SJSA1 (cell line): ENCODE measurements at regions not wholly inside any gene's neighbourhood (a gene's known extent, or its start where the extent isn't known, plus 50 kb on each side); places are given as distances from the start of the nearest gene placed in this dataset.

ENCODE experiments used
- DNase-seq, 2 experiments: peaks; one replicate each; pipeline ENCODE4 v3.0.0-alpha.2; 2015 to 2020; ENCODE audit warnings: low spot score in 2 of 2, low read depth in 1 of 2
- H3K27ac ChIP-seq: fragments of 250-450 bp; sonication (Bioruptor Pico); 2 replicates; pipeline ENCODE4 v1.5.1; 2020; ENCODE audit warnings: mild to moderate bottlenecking, moderate library complexity
- H3K27me3 ChIP-seq: fragments of 250-450 bp; sonication (Bioruptor Pico); replicated peaks from 2 replicates; pipeline ENCODE4 v1.5.1; 2020; ENCODE audit warnings: mild to moderate bottlenecking, moderate library complexity
- H3K36me3 ChIP-seq: fragments of 250-450 bp; sonication (Bioruptor Pico); 2 replicates; pipeline ENCODE4 v1.5.1; 2020; ENCODE audit warnings: mild to moderate bottlenecking
- H3K4me1 ChIP-seq: fragments of 250-450 bp; sonication (Bioruptor Pico); replicated peaks from 2 replicates; pipeline ENCODE4 v1.6.1; 2021; ENCODE audit warnings: mild to moderate bottlenecking
- H3K4me3 ChIP-seq: fragments of 250-450 bp; sonication (Bioruptor Pico); 2 replicates; pipeline ENCODE4 v1.5.1; 2020; ENCODE audit warnings: mild to moderate bottlenecking
- H3K9me3 ChIP-seq: fragments of 250-450 bp; sonication (Bioruptor Pico); replicated peaks from 2 replicates; pipeline ENCODE4 v1.5.1; 2020; ENCODE audit warnings: mild to moderate bottlenecking

- H3K27ac ChIP-seq: no peak overlapping the region
- H3K36me3 ChIP-seq: no peaks in the 10 kb centered on the region
- no peaks in the 10 kb centered on the region for H3K27me3 ChIP-seq
- H3K4me1 ChIP-seq: no peaks in the 10 kb centered on the region
- no peak overlapping the region for H3K4me3 ChIP-seq
- H3K9me3 ChIP-seq: no peaks in the 10 kb centered on the region
- no peak for DNase-seq
These were observed 54.6 kb downstream of the ARL4A start for GRCh38 chr7:12741951-12742575.

GRCh38 chr7:12746211-12746610, 58.8 kb downstream of the ARL4A start:
- Histone ChIP-seq H3K4me3 (no peak overlapping the region), H3K36me3 (no peaks in the 10 kb centered on the region), H3K27me3 (no peaks in the 10 kb centered on the region), H3K9me3 (no peaks in the 10 kb centered on the region), H3K27ac (no peak overlapping the region), H3K4me1 (no peaks in the 10 kb centered on the region)
- no peak for DNase-seq

DNA sequence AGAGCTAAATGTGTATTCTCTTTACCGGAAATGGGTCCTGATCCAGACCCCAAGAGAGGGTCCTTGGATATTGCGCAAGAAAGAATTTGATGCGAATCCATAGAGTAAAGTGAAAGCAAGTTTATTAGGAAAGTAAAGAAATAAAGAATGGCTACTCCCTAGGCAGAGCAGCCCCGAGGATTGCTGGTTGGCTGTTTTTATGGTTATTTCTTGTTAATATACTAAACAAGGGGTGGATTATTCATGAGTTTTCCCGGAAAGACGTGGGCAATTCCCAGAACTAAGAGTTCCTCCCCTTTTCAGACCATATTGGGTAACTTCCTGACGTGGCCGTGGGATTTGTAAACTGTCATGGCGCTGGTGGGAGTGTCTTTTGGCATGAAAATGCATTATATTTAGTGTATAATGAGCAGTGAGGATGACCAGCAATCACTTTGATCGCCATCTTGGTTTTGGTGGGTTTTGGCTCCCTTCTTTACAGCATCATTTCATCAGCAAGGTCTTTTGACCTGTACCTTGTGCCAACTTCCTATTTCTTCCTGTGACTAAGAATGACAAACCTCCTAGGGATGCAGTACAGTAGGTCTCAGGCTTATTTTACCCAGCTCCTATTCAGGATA, 60.4 kb downstream of the ARL4A start:
- no peaks in the 10 kb centered on the region for H3K9me3 ChIP-seq
- no peak for DNase-seq
- no peaks in the 10 kb centered on the region for H3K27me3 ChIP-seq
- H3K27ac ChIP-seq: no peak overlapping the region
- no peaks in the 10 kb centered on the region for H3K36me3 ChIP-seq
- no peaks in the 10 kb centered on the region for H3K4me1 ChIP-seq
- H3K4me3 ChIP-seq: no peak overlapping the region

- no peak for DNase-seq
- Histone ChIP-seq H3K4me3 (no peak overlapping the region), H3K27ac (no peak overlapping the region), H3K36me3 (no peaks in the 10 kb centered on the region), H3K9me3 (no peaks in the 10 kb centered on the region), H3K27me3 (no peaks in the 10 kb centered on the region), H3K4me1 (no peaks in the 10 kb centered on the region)
These were observed 61.6 kb downstream of the ARL4A start for GRCh38 chr7:12749069-12749468.

GRCh38 chr7:12749746-12750145, 62.3 kb downstream of the ARL4A start:
- no peaks in the 10 kb centered on the region for H3K4me1 ChIP-seq
- no peak for DNase-seq
- no peak overlapping the region for H3K4me3 ChIP-seq
- H3K36me3 ChIP-seq: no peaks in the 10 kb centered on the region
- no peaks in the 10 kb centered on the region for H3K27me3 ChIP-seq
- no peak overlapping the region for H3K27ac ChIP-seq
- H3K9me3 ChIP-seq: no peaks in the 10 kb centered on the region

DNA sequence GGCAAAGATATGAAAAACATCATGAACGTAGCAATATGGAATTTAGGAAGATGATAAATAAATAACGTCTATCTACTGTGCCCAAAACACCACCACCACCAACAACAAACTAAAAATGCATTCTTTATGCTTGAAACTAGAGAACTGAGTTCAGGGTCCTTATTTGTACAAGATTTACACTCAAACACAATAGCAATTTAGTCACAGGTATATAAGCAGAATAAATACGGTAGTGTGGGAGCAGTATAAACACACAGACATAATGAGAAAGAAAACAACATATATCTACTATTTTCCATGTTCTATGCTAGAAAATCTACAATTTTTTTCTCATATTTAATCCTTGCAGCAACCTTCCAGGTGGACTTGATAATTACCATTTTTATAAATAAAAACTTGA, 64.3 kb downstream of the ARL4A start:
- Histone ChIP-seq H3K36me3 (no peaks in the 10 kb centered on the region), H3K4me3 (no peak overlapping the region), H3K27ac (no peak overlapping the region), H3K27me3 (no peaks in the 10 kb centered on the region), H3K9me3 (no peaks in the 10 kb centered on the region), H3K4me1 (no peaks in the 10 kb centered on the region)
- no peak for DNase-seq

DNA sequence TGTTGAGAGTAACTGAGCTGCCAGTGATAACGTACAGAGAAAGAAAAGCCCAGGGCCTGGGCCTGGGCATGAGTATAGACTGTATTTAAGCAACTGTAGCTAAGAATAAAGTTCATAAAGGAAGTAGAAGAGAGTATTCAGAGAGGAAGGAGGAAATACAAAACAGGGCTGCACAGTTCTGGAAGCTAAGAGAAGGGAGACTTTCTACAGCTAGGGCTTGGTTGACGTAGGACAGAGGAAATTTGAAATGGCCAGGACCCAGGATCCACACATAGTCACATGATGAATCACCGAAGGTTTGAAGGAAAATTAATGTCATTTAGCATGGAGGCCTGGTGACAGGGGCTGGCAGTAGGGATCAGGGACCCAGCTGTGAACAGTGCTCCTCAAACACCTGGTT, 66.7 kb downstream of the ARL4A start:
- H3K4me3 ChIP-seq: no peak overlapping the region
- H3K4me1 ChIP-seq: no peaks in the 10 kb centered on the region
- H3K27me3 ChIP-seq: no peaks in the 10 kb centered on the region
- H3K9me3 ChIP-seq: no peaks in the 10 kb centered on the region
- no peaks in the 10 kb centered on the region for H3K36me3 ChIP-seq
- H3K27ac ChIP-seq: no peak overlapping the region
- DNase-seq: no peak

DNA sequence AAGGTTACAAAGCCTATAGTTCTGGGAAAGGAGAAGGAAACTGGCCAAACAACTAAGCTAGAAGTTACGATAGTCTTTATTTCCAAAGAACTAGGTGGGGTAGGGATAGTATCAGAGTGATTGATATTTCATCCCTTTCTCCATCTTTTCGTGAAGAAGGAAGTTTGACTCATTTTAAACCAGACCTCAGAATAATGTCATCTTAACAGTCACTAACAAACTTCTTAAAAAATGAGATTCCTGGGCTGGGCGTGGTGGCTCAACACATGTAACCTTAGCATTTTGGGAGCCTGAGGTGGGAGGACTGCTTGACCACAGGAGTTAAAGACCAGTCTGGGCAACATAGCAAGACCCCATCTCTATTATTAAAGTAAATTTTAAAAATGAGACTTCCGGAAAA, 69.4 kb downstream of the ARL4A start:
- Histone ChIP-seq H3K27me3 (no peaks in the 10 kb centered on the region), H3K4me3 (no peak overlapping the region), H3K9me3 (no peaks in the 10 kb centered on the region), H3K36me3 (no peaks in the 10 kb centered on the region), H3K27ac (no peak overlapping the region), H3K4me1 (no peaks in the 10 kb centered on the region)
- DNase-seq: peak in 1 of 2 experiments; percentile 39

DNA sequence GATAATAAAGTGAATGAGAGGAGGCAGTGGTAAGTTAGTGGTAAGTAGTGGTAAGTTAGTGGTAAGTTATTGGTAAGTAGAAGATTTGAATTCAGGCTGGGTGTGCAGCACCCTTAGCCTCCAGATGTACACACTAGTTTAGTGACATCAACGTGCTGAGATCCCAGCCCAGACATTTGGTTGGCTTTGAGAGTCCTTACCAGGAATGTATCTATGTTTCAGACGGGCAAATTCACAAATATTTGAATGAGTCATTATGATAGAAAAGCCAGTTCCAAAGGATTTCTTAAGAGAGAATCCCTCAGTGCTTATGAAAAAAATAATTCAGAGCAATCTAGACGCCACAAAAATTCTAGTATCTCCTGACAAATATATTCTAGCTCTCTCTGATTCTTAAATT, 70.0 kb downstream of the ARL4A start:
- H3K27ac ChIP-seq: no peak overlapping the region
- no peaks in the 10 kb centered on the region for H3K36me3 ChIP-seq
- H3K4me1 ChIP-seq: no peaks in the 10 kb centered on the region
- DNase-seq: peak; percentile 12 to 37
- H3K9me3 ChIP-seq: no peaks in the 10 kb centered on the region
- no peaks in the 10 kb centered on the region for H3K27me3 ChIP-seq
- H3K4me3 ChIP-seq: no peak overlapping the region

GRCh38 chr7:12759151-12759550, 71.7 kb downstream of the ARL4A start:
- H3K9me3 ChIP-seq: no peaks in the 10 kb centered on the region
- DNase-seq: no peak
- no peaks in the 10 kb centered on the region for H3K27me3 ChIP-seq
- no peaks in the 10 kb centered on the region for H3K4me1 ChIP-seq
- no peaks in the 10 kb centered on the region for H3K36me3 ChIP-seq
- H3K4me3 ChIP-seq: no peak overlapping the region
- H3K27ac ChIP-seq: no peak overlapping the region

- Histone ChIP-seq H3K9me3 (no peaks in the 10 kb centered on the region), H3K27ac (no peak overlapping the region), H3K27me3 (no peaks in the 10 kb centered on the region), H3K4me1 (no peaks in the 10 kb centered on the region), H3K4me3 (no peak overlapping the region), H3K36me3 (no peaks in the 10 kb centered on the region)
- DNase-seq: no peak
These were observed 73.7 kb downstream of the ARL4A start for GRCh38 chr7:12761111-12761510.

- Histone ChIP-seq H3K4me1 (no peaks in the 10 kb centered on the region), H3K27ac (no peak overlapping the region), H3K4me3 (no peak overlapping the region), H3K27me3 (no peaks in the 10 kb centered on the region), H3K36me3 (no peaks in the 10 kb centered on the region), H3K9me3 (no peaks in the 10 kb centered on the region)
- DNase-seq: no peak
These were observed 74.3 kb downstream of the ARL4A start for GRCh38 chr7:12761691-12762090.

- Histone ChIP-seq H3K9me3 (no peaks in the 10 kb centered on the region), H3K36me3 (no peaks in the 10 kb centered on the region), H3K27ac (no peak overlapping the region), H3K27me3 (no peaks in the 10 kb centered on the region), H3K4me1 (peaks cover 2% of the 10 kb centered on the region; the same call in 1 of the 2 replicates), H3K4me3 (no peak overlapping the region)
- no peak for DNase-seq
These were observed 77.0 kb downstream of the ARL4A start for GRCh38 chr7:12764458-12764891.

- H3K27ac ChIP-seq: no peak overlapping the region
- H3K9me3 ChIP-seq: no peaks in the 10 kb centered on the region
- H3K4me1 ChIP-seq: peaks cover 4% of the 10 kb centered on the region; the same call in 1 of the 2 replicates
- H3K36me3 ChIP-seq: no peaks in the 10 kb centered on the region
- DNase-seq: no peak
- H3K27me3 ChIP-seq: no peaks in the 10 kb centered on the region
- H3K4me3 ChIP-seq: no peak overlapping the region
These were observed 78.1 kb downstream of the ARL4A start for GRCh38 chr7:12765431-12766100.
